Epithelial cell of proximal tubule (primary cell): ENCODE measurements at regions not wholly inside any gene's neighbourhood (a gene's known extent, or its start where the extent isn't known, plus 50 kb on each side); places are given as distances from the start of the nearest gene placed in this dataset.

Experiments used
- DNase-seq: peaks from one replicate; pipeline ENCODE4 v3.0.0-alpha.2; 2011; ENCODE audit warnings: low read depth
- H3K4me3 ChIP-seq: 2 replicates; pipeline ENCODE4 v1.5.1; 2011; ENCODE audit warnings: low read depth, mild to moderate bottlenecking, low read length
- TF ChIP-seq, protein P1 (sequence below): conservative IDR thresholded peaks from 2 replicates; pipeline ENCODE4 v1.5.1; 2012; ENCODE audit warnings: low read depth, mild to moderate bottlenecking, low read length

DNA sequence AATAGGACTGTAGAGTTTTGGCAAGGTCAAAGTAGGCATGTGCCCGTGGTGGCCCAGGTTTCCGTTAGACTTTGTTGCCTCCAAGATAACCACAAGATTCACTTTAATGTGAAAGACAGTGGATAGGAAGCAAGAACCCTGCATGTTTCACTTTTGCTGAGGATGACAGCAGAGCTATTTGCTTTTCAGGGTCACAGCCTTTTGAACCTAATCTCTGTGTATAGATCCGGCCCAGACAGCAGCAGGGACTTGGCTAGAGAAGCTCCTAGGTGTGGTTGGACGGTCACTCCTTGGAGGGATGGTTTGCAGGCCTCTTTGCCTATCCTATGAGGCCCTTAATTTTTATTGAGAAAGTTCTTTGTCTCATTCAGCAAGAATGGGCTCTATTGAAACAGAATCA, 538.8 kb downstream of the HACE1 start:
- TF ChIP-seq, protein P1, sequence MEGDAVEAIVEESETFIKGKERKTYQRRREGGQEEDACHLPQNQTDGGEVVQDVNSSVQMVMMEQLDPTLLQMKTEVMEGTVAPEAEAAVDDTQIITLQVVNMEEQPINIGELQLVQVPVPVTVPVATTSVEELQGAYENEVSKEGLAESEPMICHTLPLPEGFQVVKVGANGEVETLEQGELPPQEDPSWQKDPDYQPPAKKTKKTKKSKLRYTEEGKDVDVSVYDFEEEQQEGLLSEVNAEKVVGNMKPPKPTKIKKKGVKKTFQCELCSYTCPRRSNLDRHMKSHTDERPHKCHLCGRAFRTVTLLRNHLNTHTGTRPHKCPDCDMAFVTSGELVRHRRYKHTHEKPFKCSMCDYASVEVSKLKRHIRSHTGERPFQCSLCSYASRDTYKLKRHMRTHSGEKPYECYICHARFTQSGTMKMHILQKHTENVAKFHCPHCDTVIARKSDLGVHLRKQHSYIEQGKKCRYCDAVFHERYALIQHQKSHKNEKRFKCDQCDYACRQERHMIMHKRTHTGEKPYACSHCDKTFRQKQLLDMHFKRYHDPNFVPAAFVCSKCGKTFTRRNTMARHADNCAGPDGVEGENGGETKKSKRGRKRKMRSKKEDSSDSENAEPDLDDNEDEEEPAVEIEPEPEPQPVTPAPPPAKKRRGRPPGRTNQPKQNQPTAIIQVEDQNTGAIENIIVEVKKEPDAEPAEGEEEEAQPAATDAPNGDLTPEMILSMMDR = no peak
- no peak for DNase-seq

DNA sequence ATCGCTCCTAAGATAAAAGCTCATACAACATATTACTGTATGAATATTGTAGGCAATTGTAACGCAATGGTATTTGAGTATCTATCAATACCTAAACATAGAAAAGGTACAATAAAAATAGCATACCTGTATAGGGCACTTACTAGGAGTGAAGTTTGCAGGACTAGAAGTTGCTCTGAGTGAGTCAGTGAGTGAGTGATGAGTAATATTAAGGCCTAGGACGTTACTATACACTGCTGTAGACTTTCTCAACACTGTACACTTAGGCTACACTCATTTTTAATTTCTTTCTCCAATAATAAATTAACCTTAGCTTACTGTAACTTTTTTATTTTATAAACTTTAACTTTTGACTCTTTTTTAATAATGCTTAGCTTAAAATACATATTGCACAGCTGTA, 546.9 kb downstream of the HACE1 start:
- TF ChIP-seq, protein P1 = no peak
- DNase-seq = no peak
- H3K4me3 ChIP-seq = no peak overlapping the region

More for the DNA sequence above, 538.8 kb downstream of the HACE1 start:
- no peak overlapping the region for H3K4me3 ChIP-seq

DNA sequence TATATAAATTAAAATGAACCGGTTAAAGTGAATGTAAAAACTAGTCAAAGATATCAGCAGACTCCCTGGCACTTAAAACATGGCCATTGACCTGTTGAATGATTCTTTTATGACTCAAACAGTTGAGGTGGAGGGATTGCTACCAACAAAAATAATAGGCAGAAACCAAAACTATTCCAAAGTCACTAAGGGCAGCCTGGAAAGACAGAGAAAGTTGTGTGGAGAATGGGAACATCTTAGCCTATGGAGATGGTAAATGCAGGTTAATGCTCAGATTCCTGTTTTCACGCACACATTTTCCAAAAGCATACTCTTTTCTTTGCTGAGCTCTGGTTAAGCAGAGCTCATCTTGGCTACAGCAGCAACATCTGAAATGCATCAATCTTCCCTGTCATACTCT, 553.5 kb downstream of the HACE1 start:
- no peak for DNase-seq
- TF ChIP-seq, protein P1 = no peak
- no peak overlapping the region for H3K4me3 ChIP-seq

DNA sequence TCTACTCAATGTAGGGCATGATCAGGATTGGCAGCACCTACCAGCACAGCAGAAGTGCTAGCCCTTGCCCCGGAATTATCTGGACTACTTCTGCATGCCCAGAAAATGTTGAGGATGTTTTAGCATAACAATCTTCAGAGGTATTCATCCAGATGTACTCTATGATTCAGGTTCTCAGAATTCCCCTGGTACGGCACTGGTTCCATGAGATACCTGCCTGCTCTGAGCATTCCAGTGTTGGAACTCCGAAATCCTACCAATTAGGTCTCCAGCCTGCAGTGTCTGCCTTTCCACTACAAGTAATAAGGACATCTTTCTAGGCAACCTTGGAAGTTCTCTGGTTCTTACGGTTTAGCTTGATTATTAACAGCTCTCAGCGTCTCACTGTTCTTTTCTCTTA, 554.5 kb downstream of the HACE1 start:
- TF ChIP-seq, protein P1 = no peak
- no peak for DNase-seq
- H3K4me3 ChIP-seq = no peak overlapping the region

DNA sequence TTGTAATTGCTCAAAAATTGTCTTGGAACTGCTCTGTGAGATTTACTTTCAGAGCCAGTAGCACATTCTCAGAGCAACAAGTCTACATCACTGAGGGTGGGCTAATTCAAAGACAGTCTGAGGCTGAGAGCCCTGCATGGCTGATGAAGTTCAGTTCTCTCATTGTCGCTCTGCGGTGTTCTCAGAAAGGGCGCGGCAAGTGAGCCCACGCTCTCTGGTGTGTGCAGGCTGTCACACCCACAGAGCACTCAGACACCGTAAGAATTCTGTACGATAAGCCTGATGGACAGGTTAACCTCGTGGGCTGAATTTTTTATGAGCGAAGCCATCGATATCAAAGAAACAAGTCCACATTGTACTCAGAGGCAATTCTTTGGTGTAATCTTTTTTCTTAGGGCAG, 557.8 kb downstream of the HACE1 start:
- DNase-seq = no peak
- no peak overlapping the region for H3K4me3 ChIP-seq
- TF ChIP-seq, protein P1 = no peak

DNA sequence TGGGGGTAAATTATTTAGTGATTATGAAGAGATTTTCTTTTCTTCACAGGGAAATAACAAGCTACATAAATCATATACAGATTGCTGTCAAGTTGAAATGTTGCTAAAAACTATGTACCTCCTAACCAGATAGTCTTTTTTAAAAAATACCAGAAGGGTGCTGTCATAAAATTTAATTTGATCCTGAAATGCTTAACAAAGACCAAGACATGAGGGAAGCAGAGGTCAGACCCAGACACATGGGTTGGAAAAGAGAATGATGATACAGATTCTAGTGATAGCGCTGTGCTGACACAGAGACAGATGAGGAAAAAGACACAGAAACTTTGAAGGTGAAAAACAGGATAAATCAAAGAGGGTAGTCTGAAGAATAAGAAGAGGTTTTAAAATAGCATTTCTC, 573.1 kb downstream of the HACE1 start:
- no peak for DNase-seq
- TF ChIP-seq, protein P1 = no peak
- H3K4me3 ChIP-seq = no peak overlapping the region

DNA sequence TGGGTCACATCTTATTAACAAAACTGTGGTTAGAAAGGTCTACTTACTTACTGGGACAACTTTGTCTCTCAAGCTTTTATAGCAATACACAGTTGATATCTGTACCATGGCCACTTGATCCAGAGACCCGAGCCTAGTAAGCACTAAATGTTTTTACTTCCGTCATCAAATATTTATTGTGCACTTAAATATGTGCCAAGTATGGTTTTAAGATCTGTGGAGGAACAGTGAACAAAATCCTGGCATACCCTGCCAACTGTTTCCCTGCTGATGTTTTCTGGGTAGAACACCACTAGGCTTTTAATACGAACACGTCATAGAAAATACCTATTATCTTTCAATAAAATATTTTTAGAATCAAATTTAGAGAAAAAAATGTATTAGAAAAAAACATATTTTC, 574.8 kb downstream of the HACE1 start:
- H3K4me3 ChIP-seq = no peak overlapping the region
- DNase-seq = no peak
- TF ChIP-seq, protein P1 = no peak
